H9 (cell line): ENCODE measurements at regions not wholly inside any gene's neighbourhood (a gene's known extent, or its start where the extent isn't known, plus 50 kb on each side); places are given as distances from the start of the nearest gene placed in this dataset.

ENCODE experiments used
- DNase-seq: peaks from one replicate; pipeline ENCODE4 v3.0.0-alpha.2; 2017
- H2AFZ ChIP-seq: one replicate; pipeline ENCODE4 v1.6.1; 2013; ENCODE audit warnings: mild to moderate bottlenecking, low read length, control low read depth, moderate library complexity
- H2AK5ac ChIP-seq: 2 replicates; pipeline ENCODE4 v1.6.1; 2013; ENCODE audit warnings: low read length, control low read depth, mixed read lengths; ENCODE audit not compliant: insufficient read length
- H2BK120ac ChIP-seq: one replicate; pipeline ENCODE4 v1.6.1; 2013; ENCODE audit warnings: low read depth, mild to moderate bottlenecking, low read length, control low read depth, inconsistent platforms; ENCODE audit not compliant: poor library complexity, severe bottlenecking
- H2BK12ac ChIP-seq: 2 replicates; pipeline ENCODE4 v1.6.1; 2013; ENCODE audit warnings: low read length, control low read depth, mixed read lengths, low read depth; ENCODE audit not compliant: insufficient read length
- H2BK15ac ChIP-seq: 2 replicates; pipeline ENCODE4 v1.6.1; 2013; ENCODE audit warnings: low read depth, low read length, control low read depth
- H2BK20ac ChIP-seq: one replicate; pipeline ENCODE4 v1.6.1; 2013; ENCODE audit warnings: low read depth, mild to moderate bottlenecking, low read length, control low read depth, inconsistent platforms; ENCODE audit not compliant: poor library complexity, severe bottlenecking
- H2BK5ac ChIP-seq: 2 replicates; pipeline ENCODE4 v1.6.1; 2013; ENCODE audit warnings: low read length, control low read depth, mixed read lengths; ENCODE audit not compliant: insufficient read length
- H3K14ac ChIP-seq: 2 replicates; pipeline ENCODE4 v1.6.1; 2013; ENCODE audit warnings: low read length, control low read depth; ENCODE audit not compliant: insufficient read depth
- H3K18ac ChIP-seq: 2 replicates; pipeline ENCODE4 v1.6.1; 2013; ENCODE audit warnings: low read depth, mild to moderate bottlenecking, mixed read lengths, low read length, control low read depth; ENCODE audit not compliant: insufficient read length
- H3K23ac ChIP-seq: 2 replicates; pipeline ENCODE4 v1.6.1; 2013; ENCODE audit warnings: low read length, control low read depth, mixed read lengths, low read depth; ENCODE audit not compliant: insufficient read length
- H3K23me2 ChIP-seq: 2 replicates; pipeline ENCODE4 v1.6.1; 2013; ENCODE audit warnings: low read depth, mild to moderate bottlenecking, mixed read lengths, low read length, control low read depth; ENCODE audit not compliant: insufficient read length, poor library complexity, severe bottlenecking
- H3K27ac ChIP-seq: 2 replicates; pipeline ENCODE4 v1.5.1; 2013; ENCODE audit warnings: low read length, control low read depth, mixed read lengths, low read depth; ENCODE audit not compliant: insufficient read length
- H3K27me3 ChIP-seq: 2 replicates; pipeline ENCODE4 v1.6.1; 2013; ENCODE audit warnings: low read length, control low read depth, inconsistent platforms; ENCODE audit not compliant: insufficient read depth
- H3K4ac ChIP-seq: 2 replicates; pipeline ENCODE4 v1.6.1; 2013; ENCODE audit warnings: low read depth, mild to moderate bottlenecking, control low read depth, inconsistent platforms, low read length, moderate library complexity
- H3K4me1 ChIP-seq: 2 replicates; pipeline ENCODE4 v1.6.1; 2013; ENCODE audit warnings: low read length, control low read depth, inconsistent platforms; ENCODE audit not compliant: insufficient read depth
- H3K4me2 ChIP-seq: 2 replicates; pipeline ENCODE4 v1.6.1; 2013; ENCODE audit warnings: low read length, control low read depth, mixed read lengths; ENCODE audit not compliant: insufficient read length, insufficient read depth
- H3K56ac ChIP-seq: 2 replicates; pipeline ENCODE4 v1.6.1; 2013; ENCODE audit warnings: low read depth, mild to moderate bottlenecking, mixed read lengths, low read length, control low read depth; ENCODE audit not compliant: insufficient read length
- H3K79me1 ChIP-seq: 2 replicates; pipeline ENCODE4 v1.6.1; 2013; ENCODE audit warnings: low read depth, mild to moderate bottlenecking, moderate library complexity, low read length, control low read depth, inconsistent platforms; ENCODE audit not compliant: insufficient read depth, poor library complexity, severe bottlenecking
- H3K79me2 ChIP-seq: 2 replicates; pipeline ENCODE4 v1.6.1; 2013; ENCODE audit warnings: low read length, control low read depth, inconsistent platforms; ENCODE audit not compliant: insufficient read depth
- H3K9ac ChIP-seq: 2 replicates; pipeline ENCODE4 v1.6.1; 2013; ENCODE audit warnings: low read length, control low read depth, mixed read lengths; ENCODE audit not compliant: insufficient read length; ENCODE audit errors: extremely low read depth
- H3K9me3 ChIP-seq: one replicate; pipeline ENCODE4 v1.6.1; 2013; ENCODE audit warnings: low read depth, low read length, inconsistent platforms; ENCODE audit not compliant: control insufficient read depth
- H3T11ph ChIP-seq: one replicate; pipeline ENCODE4 v1.6.1; 2013; ENCODE audit warnings: mild to moderate bottlenecking, low read length, control low read depth, inconsistent platforms
- H4K20me1 ChIP-seq: one replicate; pipeline ENCODE4 v1.6.1; 2013; ENCODE audit not compliant: control insufficient read depth, insufficient read length, insufficient read depth
- H4K5ac ChIP-seq: 2 replicates; pipeline ENCODE4 v1.6.1; 2013; ENCODE audit warnings: low read depth, mild to moderate bottlenecking, mixed read lengths, low read length, control low read depth; ENCODE audit not compliant: insufficient read length
- H4K8ac ChIP-seq: replicated peaks from 2 replicates; pipeline ENCODE4 v1.6.1; 2013; ENCODE audit warnings: low read length, control low read depth, mixed read lengths, low read depth; ENCODE audit not compliant: insufficient read length
- H4K91ac ChIP-seq: 2 replicates; pipeline ENCODE4 v1.6.1; 2013; ENCODE audit warnings: low read depth, mild to moderate bottlenecking, moderate library complexity, mixed read lengths, low read length, control low read depth; ENCODE audit not compliant: insufficient read length
- H3K27ac Mint-ChIP-seq, 3 experiments: 2 replicates in 2 of 3; 3 replicates in 1 of 3; pipeline ENCODE4 v1.8.0; 2020 to 2021; ENCODE audit warnings: mixed read lengths in 3 of 3, mild to moderate bottlenecking in 1 of 3, moderate library complexity in 1 of 3
- H3K27me3 Mint-ChIP-seq: 2 replicates; pipeline ENCODE4 v1.8.0; 2021; ENCODE audit warnings: low read depth, mild to moderate bottlenecking, moderate library complexity, mixed read lengths
- H3K36me3 Mint-ChIP-seq, 3 experiments: 2 replicates in 2 of 3; 3 replicates in 1 of 3; pipeline ENCODE4 v1.8.0; 2020 to 2021; ENCODE audit warnings: low read depth in 3 of 3, mixed read lengths in 3 of 3; ENCODE audit not compliant: insufficient read depth in 1 of 3
- H3K4me1 Mint-ChIP-seq, 2 experiments: 2 replicates each; pipeline ENCODE4 v1.8.0; 2020; ENCODE audit warnings: mixed read lengths in 2 of 2
- H3K4me3 Mint-ChIP-seq, 2 experiments: 2 replicates in 1 of 2; 3 replicates in 1 of 2; pipeline ENCODE4 v1.8.0; 2020 to 2021; ENCODE audit warnings: mild to moderate bottlenecking in 2 of 2, mixed read lengths in 2 of 2, moderate library complexity in 1 of 2
- H3K9me3 Mint-ChIP-seq, 2 experiments: 2 replicates in 1 of 2; 3 replicates in 1 of 2; pipeline ENCODE4 v1.8.0; 2020; ENCODE audit warnings: mild to moderate bottlenecking in 2 of 2, mixed read lengths in 2 of 2, moderate library complexity in 1 of 2
- WGBS: extraction: QIAGEN DNeasy Blood & Tissue Kit; methylation state at CpG from one replicate; pipeline ENCODE4 v1.1.7; 2013; ENCODE audit warnings: missing lambda C conversion rate, low lambda C conversion rate, mixed read lengths; ENCODE audit not compliant: insufficient read length; ENCODE audit errors: extremely low coverage; 5-methylcytosine and 5-hydroxymethylcytosine counted together
- TF ChIP-seq, protein P1 (sequence below): fragments of 200-600 bp; sonication (generic); conservative IDR thresholded peaks from 3 replicates; pipeline ENCODE4 v1.8.0; 2021; ENCODE audit warnings: antibody characterized with exemption, mild to moderate bottlenecking

DNA sequence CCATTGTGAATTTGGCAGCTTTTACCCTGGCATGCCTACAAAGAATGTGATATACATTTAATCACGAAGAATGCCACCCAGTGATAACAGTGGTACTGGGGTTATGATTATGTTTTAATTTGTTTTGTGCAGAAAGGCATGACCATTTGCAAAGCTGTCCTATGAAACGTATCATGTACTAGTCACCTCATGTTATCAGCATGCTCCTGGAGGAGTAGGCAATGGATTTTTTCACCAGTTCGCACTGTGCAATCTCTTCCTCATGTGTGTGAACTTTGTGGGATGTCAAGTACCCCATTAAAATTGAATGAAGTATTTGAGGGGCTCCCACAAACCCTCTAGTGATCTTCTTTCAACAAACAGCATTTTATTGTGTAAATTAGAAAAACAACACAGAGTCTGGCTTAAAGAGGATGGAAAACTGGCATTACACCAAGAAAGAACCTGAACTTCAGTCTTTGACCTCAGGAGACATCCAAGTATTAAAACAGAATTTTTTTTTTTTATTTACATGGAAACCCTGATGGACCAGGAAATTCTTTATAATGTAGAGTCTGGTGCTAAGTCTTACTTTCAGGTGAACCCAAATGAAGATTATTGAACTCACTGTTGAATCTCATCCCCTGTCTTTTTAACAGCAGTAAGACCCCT is 200.6 kb upstream of the PGRMC2 start:
- Histone ChIP-seq H3K4me2 (no peak overlapping the region), H3K23me2 (no peaks in the 10 kb centered on the region), H3K18ac (no peak overlapping the region), H3K79me1 (no peaks in the 10 kb centered on the region), H2BK15ac (no peak overlapping the region), H3K56ac (no peak overlapping the region), H2BK120ac (no peak overlapping the region), H3K9me3 (no peaks in the 10 kb centered on the region), H3K23ac (no peak overlapping the region), H3K27me3 (no peaks in the 10 kb centered on the region), H4K20me1 (no peaks in the 10 kb centered on the region), H2AK5ac (no peak overlapping the region), H3K4me1 (no peaks in the 10 kb centered on the region), H2BK5ac (no peak overlapping the region), H2BK12ac (no peak overlapping the region), H3T11ph (no peak overlapping the region), H3K14ac (no peak overlapping the region), H4K91ac (no peak overlapping the region), H2BK20ac (no peak overlapping the region), H3K4ac (no peak overlapping the region), H3K27ac (no peak overlapping the region), H3K79me2 (no peaks in the 10 kb centered on the region), H4K8ac (no peak overlapping the region), H3K9ac (no peak overlapping the region), H2AFZ (no peak overlapping the region), H4K5ac (no peak overlapping the region)
- Mint-ChIP-seq H3K9me3 (peaks cover 3 to 8% of the 10 kb centered on the region in 2 experiments; a peak in 4 of 5 replicates), H3K4me3 (no peak overlapping the region), H3K4me1 (no peaks in the 10 kb centered on the region), H3K27ac (no peak overlapping the region), H3K27me3 (no peaks in the 10 kb centered on the region), H3K36me3 (peaks cover 0 to 8% (median 6%) of the 10 kb centered on the region in 3 experiments; a peak in 3 of 7 replicates)
- no peak for DNase-seq
- WGBS: no CpG with 5 or more reads among the region's 3 CpGs
- TF ChIP-seq, protein P1, sequence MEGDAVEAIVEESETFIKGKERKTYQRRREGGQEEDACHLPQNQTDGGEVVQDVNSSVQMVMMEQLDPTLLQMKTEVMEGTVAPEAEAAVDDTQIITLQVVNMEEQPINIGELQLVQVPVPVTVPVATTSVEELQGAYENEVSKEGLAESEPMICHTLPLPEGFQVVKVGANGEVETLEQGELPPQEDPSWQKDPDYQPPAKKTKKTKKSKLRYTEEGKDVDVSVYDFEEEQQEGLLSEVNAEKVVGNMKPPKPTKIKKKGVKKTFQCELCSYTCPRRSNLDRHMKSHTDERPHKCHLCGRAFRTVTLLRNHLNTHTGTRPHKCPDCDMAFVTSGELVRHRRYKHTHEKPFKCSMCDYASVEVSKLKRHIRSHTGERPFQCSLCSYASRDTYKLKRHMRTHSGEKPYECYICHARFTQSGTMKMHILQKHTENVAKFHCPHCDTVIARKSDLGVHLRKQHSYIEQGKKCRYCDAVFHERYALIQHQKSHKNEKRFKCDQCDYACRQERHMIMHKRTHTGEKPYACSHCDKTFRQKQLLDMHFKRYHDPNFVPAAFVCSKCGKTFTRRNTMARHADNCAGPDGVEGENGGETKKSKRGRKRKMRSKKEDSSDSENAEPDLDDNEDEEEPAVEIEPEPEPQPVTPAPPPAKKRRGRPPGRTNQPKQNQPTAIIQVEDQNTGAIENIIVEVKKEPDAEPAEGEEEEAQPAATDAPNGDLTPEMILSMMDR: no peak
